HG03045 (cell line): ENCODE measurements at regions not wholly inside any gene's neighbourhood (a gene's known extent, or its start where the extent isn't known, plus 50 kb on each side); places are given as distances from the start of the nearest gene placed in this dataset.

Experiments
- ATAC-seq: cut with Tn5 transposase; IDR thresholded peaks from one replicate; pipeline ENCODE4 v1.9.1; 2021; ENCODE audit warnings: mild to moderate bottlenecking, moderate library complexity; ENCODE audit not compliant: unreplicated experiment

DNA sequence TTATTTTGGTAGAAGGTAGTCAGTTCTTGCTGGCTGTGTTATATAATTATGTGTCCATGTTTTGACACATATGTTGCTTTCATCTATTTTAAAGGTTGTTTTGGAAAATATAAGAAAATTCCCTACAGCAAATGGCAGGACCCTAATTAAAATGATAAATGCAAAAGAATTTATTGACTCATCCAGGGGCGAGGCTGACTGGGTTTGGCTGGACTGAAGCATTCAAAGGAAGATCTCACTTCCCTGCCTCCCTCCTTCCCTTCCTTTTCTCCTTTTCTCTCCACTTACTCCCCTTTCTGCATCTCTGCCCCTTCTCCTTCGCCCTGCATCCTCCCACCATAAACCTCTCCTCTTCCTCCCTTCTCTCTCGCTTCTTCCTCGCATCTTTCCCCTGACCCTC lies 129.6 kb downstream of the SNAPC1 start:
- ATAC-seq, result no peak

DNA sequence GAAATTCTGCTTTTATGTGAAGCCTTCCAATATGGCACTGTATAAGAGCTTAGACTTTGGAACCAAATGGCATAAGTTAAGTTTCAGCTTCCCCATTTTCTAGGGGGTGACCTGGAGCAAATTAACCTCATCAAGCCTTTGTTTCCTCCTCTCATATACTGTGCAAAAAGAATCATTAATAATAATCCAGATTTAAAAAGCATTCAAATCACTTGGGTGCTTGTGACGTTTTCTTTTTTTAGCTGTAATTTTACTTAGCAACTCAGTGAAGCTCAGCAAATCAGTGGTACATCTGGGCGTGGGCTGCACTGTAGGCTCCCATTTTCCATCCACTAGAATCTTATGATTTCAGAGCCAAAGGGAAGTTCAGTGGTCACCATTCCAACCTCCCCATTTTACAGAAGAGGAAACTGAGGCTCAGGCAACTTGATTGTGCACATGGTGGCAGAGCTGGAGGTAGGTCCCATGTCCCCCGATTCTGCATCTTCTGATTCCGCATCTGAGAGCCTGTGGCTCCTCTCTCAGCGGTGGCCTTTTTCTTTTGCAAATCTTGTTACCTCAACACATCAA lies 131.2 kb downstream of the SNAPC1 start:
- no peak for ATAC-seq

DNA sequence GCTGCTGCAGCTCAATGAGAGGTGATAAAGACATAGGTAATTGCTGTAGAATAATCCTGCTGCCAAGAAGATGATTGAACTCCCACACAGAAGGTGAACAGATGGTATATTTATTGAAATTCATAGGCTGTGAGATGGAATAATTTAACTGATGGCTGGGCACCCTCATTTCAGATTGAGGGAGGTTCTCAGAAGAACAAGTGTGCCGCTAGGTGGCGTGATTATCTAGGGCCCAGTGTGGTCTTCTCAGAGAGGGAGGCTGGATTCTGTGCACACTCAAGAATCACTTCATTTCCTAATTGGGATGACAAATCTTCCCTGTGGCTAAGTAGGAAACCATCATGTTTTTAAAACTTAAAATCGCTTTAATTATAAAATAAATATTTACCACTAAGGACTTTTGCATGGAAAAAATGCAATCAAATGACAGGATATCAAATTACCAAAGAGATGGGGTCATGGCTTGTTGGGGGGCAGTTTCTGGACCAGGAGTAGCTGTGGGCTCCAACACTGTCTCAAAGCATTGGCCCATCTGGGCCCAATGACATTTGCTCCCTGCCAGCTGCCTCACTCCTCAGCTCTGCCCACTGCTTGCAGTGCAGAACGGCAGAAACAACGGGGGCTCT lies 132.3 kb downstream of the SNAPC1 start:
- ATAC-seq, result no peak

GRCh38 chr14:61897300-61897699 lies 135.1 kb downstream of the SNAPC1 start:
- no peak for ATAC-seq

DNA sequence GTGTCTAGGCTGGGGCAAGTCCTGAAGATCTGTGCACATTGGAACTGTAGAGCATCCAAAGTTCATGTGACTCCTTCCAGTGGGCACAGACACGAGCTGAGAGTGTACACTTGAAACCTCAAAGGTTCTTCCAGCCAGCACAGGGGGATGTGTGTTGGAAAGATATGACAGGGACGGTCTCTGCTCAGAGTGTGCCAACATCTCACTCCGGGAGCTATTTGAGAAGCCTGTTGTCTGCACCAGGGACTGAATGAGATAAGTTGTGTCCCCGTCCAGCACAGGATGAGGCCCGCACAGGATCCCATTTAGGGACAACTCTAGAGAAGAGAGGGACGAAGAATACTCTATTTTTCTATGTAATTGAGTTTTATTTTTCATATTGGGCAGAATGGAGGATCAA lies 136.3 kb downstream of the SNAPC1 start:
- no peak for ATAC-seq

DNA sequence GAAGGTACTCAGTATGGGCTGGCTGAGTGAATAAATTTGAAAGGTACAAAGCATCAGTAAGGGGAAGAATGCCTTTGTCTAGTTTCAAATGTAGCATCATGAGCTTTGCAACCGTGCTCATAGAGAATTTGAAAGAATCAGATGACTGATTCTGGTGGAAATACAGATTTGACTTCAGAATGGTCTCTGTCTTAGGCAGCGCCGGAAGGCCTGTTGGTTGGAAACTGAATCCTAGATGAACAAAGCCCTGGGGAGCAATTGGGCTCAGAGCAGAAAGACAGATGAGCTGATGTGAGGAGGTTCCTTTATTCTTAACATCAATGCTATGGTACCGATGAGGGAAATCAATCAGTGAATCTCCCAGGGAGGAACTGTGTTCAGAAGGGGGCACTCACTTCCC lies 137.3 kb downstream of the SNAPC1 start:
- ATAC-seq, result no peak

GRCh38 chr14:61904946-61905345 lies 142.7 kb downstream of the SNAPC1 start:
- ATAC-seq, result no peak

GRCh38 chr14:61911574-61911973 lies 149.4 kb downstream of the SNAPC1 start:
- no peak for ATAC-seq

DNA sequence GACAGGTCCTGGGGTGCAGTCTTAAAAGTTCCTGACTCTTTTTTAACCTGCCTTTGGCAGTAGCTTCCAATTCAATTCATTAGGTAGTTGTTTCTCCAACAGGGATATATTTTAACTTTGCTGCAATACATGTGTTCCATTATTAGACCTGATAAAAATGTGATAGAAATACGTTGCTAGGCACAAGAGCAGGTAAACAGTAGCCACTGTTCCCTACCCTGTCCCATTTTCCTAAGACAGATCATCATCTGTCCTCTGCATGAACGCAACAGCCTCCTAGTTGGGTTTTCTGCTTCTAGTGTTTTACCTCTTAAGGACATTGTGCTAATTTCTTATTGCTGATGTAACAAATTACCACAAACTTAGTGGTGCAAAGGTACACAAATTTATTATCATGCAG lies 156.8 kb downstream of the SNAPC1 start:
- ATAC-seq, result no peak

DNA sequence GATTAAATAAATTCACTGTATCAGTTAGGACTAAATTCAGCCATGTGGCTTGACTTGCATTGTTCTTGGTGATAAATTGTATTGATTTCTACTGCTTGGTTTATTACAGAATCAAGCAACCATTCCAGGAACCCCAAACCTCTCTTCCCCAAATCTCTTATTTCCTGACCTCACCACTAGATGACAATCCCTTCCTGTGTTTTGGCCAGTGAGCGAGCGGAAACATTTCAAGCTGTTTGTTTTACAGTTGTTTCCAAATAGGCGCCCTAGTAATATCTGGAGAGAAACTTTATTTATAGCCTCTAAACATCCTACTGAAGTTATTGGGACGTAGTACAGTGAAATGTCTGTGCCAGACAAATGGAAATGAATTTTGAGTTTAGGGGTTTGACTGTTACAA lies 161.1 kb downstream of the SNAPC1 start:
- no peak for ATAC-seq

DNA sequence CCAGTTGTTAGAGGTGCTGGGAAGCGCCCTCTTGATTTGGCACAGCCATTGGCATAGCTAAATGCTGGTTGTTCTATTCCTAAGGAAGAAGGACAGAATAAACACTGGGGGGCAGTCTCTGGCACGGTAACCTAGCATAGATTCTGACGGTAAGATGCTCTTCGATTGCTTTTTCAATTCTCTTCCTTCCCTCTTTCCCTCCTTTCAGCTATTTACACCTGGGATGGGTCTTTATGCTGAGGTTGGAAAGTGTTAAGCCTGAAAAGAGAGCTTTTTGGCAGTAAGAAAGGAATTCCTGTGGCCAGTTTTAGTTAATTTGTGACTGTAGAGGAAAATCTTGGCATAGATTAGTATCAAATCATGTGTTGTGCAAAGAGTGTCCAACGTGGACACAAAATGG lies 162.8 kb downstream of the SNAPC1 start:
- no peak for ATAC-seq

GRCh38 chr14:61925732-61926435 lies 163.7 kb downstream of the SNAPC1 start:
- no peak for ATAC-seq

- ATAC-seq, result no peak
These were observed 164.8 kb downstream of the SNAPC1 start for GRCh38 chr14:61927060-61927459.

DNA sequence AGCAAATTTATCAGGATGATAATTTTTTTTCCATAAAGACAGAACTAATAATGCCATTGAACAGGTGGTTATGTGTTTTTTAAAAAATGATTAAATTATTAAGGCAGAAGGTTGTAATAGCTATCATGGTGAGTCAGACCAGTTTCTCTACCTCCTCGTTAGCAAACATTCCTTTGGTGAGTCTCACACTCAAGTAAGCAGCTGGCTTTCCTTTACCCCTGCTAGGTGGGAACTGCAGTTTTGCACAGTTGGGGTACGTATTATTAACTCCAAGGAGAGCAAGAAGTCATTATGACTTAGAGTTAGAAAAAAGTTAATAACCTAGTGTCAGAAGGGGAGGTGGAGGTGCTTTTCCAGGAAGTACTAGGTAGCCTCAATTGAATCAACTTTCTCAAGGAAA lies 165.3 kb downstream of the SNAPC1 start:
- ATAC-seq, result no peak

- no peak for ATAC-seq
These were observed 166.1 kb downstream of the SNAPC1 start for GRCh38 chr14:61928300-61928699.

- no peak for ATAC-seq
These were observed 166.5 kb downstream of the SNAPC1 start for GRCh38 chr14:61928701-61929100.

- ATAC-seq, result no peak
These were observed 167.4 kb downstream of the SNAPC1 start for GRCh38 chr14:61929651-61930050.

GRCh38 chr14:61930101-61930857 lies 168.1 kb downstream of the SNAPC1 start:
- no peak for ATAC-seq

DNA sequence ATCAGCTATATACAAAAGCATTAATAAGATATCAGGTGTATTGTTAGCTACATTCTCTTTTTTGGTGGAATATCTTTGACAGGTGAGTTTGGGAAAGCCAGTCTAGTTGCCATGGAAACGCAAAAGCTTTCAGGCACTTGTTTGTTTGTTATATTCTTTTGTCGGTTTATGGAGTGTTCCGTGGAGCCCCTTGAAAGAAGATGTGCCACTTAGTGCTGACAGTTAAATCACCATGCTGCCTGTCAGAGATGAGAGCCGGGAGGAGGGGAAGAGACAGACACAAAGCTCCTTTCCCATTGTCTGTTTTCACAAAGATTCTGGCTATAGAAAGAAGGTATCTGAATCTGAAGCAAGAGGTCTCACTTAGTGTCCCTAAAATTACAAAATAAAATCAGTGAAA lies 170.8 kb downstream of the SNAPC1 start:
- ATAC-seq, result no peak

GRCh38 chr14:61934385-61934784 lies 172.2 kb downstream of the SNAPC1 start:
- no peak for ATAC-seq

DNA sequence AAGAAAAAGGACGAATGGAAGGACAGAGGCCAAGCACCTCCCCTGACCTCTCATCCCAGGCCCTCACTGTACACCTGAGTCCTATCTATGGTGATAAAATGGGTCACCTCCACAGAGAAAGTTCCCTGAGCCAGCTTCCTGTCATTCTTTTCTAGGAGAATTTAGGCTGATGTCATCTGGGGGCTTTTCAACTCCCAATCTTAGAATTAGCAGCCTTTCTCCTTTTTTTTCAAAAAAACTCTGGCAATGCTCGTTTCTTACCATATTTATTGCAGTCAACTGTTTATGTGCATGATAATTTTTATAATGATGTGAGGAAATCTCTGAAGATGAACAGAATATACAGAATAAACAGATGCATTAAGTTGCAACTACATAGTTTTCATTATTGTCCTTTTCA lies 177.6 kb downstream of the SNAPC1 start:
- no peak for ATAC-seq
